Activated CD8-positive, alpha-beta T cell treated with anti-CD3 and anti-CD28 coated beads for 36 hours (primary cell): ENCODE measurements at regions not wholly inside any gene's neighbourhood (a gene's known extent, or its start where the extent isn't known, plus 50 kb on each side); places are given as distances from the start of the nearest gene placed in this dataset.

Experiments
- ATAC-seq: fragments of 200-7000 bp; cut with Tn5 transposase; one replicate; pipeline ENCODE4 v1.10.0; 2021; ENCODE audit warnings: mild to moderate bottlenecking, moderate library complexity
- CTCF ChIA-PET: fragments of 350-600 bp; sonication (Branson Sonifier 250); formaldehyde crosslinking; loops from one replicate; lab custom pipeline; 2021; ENCODE audit warnings: antibody characterized with exemption; lab: Charles Lee
- POLR2A ChIA-PET: fragments of 350-600 bp; sonication (Branson Sonifier 250); formaldehyde crosslinking; loops from one replicate; lab custom pipeline; 2021; ENCODE audit warnings: antibody characterized with exemption; lab: Charles Lee
- DNase-seq: peaks from one replicate; pipeline ENCODE4 v3.0.0-alpha.2; 2020
- H3K27ac Mint-ChIP-seq: one replicate; pipeline ENCODE4 v1.8.0; 2021; ENCODE audit warnings: mild to moderate bottlenecking, mixed read lengths
- H3K27me3 Mint-ChIP-seq: one replicate; pipeline ENCODE4 v1.8.0; 2021; ENCODE audit warnings: mixed read lengths
- H3K36me3 Mint-ChIP-seq: one replicate; pipeline ENCODE4 v1.8.0; 2021; ENCODE audit warnings: low read depth, mixed read lengths
- H3K4me1 Mint-ChIP-seq: one replicate; pipeline ENCODE4 v1.8.0; 2021; ENCODE audit warnings: low read depth, mixed read lengths
- H3K4me3 Mint-ChIP-seq: one replicate; pipeline ENCODE4 v1.8.0; 2021; ENCODE audit warnings: mild to moderate bottlenecking, moderate library complexity, mixed read lengths
- H3K9me3 Mint-ChIP-seq: one replicate; pipeline ENCODE4 v1.8.0; 2021; ENCODE audit warnings: mixed read lengths
- intact Hi-C: fragments of 100-400 bp; cut with micrococcal nuclease; formaldehyde crosslinking; loops from one replicate; pipeline ENCODE4 v1.10.0; 2022
- TF ChIP-seq, protein P1 (sequence below): fragments of 200-600 bp; IDR thresholded peaks from one replicate; pipeline ENCODE4 v1.8.0; 2022; ENCODE audit warnings: antibody characterized with exemption, mild to moderate bottlenecking

DNA sequence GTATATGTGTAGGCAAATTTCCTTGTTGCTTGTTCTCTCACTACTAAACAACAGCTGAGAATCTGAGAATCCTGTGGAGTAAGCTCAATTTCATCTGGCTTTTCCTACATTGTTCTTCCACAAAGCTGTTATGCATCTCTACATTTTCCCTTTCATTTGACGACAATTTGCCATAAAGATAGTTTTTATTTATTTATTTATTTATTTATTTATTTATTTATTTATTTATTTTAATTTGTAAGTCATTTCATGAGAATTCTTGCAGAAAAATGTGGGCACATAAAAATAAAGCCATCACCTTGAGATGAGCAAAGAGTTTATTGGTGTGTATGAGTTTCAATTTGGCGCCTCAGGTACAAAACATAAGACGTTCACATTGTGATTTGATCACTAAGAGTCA lies 545.9 kb upstream of the SEL1L start:
- Mint-ChIP-seq H3K9me3 (peaks cover 3% of the 10 kb centered on the region), H3K27ac (no peak overlapping the region), H3K4me1 (no peaks in the 10 kb centered on the region), H3K4me3 (no peak overlapping the region), H3K27me3 (no peaks in the 10 kb centered on the region), H3K36me3 (no peaks in the 10 kb centered on the region)
- intact Hi-C loops = no loop called here
- no peak for DNase-seq
- ChIA-PET CTCF (no interaction called here), POLR2A (no interaction called here)
- TF ChIP-seq, protein P1, sequence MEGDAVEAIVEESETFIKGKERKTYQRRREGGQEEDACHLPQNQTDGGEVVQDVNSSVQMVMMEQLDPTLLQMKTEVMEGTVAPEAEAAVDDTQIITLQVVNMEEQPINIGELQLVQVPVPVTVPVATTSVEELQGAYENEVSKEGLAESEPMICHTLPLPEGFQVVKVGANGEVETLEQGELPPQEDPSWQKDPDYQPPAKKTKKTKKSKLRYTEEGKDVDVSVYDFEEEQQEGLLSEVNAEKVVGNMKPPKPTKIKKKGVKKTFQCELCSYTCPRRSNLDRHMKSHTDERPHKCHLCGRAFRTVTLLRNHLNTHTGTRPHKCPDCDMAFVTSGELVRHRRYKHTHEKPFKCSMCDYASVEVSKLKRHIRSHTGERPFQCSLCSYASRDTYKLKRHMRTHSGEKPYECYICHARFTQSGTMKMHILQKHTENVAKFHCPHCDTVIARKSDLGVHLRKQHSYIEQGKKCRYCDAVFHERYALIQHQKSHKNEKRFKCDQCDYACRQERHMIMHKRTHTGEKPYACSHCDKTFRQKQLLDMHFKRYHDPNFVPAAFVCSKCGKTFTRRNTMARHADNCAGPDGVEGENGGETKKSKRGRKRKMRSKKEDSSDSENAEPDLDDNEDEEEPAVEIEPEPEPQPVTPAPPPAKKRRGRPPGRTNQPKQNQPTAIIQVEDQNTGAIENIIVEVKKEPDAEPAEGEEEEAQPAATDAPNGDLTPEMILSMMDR = no peak
- ATAC-seq = no peak

DNA sequence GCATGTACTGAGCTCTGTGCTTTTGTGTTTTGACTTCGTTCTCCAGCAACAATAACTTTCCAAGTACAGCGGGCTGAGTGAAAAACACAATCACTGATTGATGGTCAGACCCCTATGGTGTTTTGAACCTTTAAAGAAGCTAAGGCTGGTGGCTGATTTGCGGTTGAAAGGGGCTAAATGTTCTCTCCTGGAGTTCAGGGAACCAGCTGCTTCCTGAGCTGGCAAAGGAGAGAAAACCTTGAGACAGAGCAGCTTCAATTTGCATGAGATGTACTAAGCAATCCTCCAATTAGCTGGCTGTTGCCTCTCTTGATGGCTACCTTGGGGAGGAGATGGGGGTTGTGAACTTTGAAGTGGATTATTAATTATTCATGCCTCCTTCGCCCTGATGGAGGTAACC lies 546.7 kb upstream of the SEL1L start:
- CTCF ChIA-PET = interaction anchor here (0.6 kb wide), 1 partner anchor 372 kb away, joined by 4 read pairs; no protein-coding TSS in a partner anchor
- POLR2A ChIA-PET = no interaction called here
- no peaks in the 10 kb centered on the region for H3K4me1 Mint-ChIP-seq
- no peak overlapping the region for H3K4me3 Mint-ChIP-seq
- ATAC-seq (no peak), DNase-seq (no peak)
- intact Hi-C loops = no loop called here
- H3K36me3 Mint-ChIP-seq = no peaks in the 10 kb centered on the region
- H3K9me3 Mint-ChIP-seq = peaks cover 3% of the 10 kb centered on the region
- H3K27me3 Mint-ChIP-seq = no peaks in the 10 kb centered on the region
- H3K27ac Mint-ChIP-seq = no peak overlapping the region
- TF ChIP-seq, protein P1 = no peak

DNA sequence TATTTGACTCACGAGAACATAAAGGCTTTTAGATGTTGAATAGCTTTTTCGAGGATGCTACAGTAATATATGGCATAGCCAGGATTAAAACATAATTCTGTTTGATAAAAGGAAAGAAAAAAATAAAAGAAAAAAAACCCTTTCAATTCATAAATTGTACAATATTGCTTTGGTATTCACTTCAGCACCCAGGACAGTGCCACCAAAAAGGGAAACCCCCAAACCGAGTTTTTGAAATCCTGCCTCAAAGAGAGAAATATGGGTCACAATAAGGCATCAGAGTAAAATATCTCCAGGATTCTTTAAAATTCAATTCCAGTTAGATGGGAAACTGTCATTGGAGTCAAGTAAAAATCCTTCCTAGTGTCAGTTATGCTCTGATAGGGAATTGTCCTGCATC lies 551.2 kb upstream of the SEL1L start:
- peaks cover 3% of the 10 kb centered on the region for H3K9me3 Mint-ChIP-seq
- TF ChIP-seq, protein P1 = no peak
- H3K36me3 Mint-ChIP-seq = no peaks in the 10 kb centered on the region
- H3K4me3 Mint-ChIP-seq = no peak overlapping the region
- H3K27me3 Mint-ChIP-seq = no peaks in the 10 kb centered on the region
- ChIA-PET POLR2A (no interaction called here), CTCF (no interaction called here)
- intact Hi-C loops = no loop called here
- ATAC-seq = no peak
- H3K27ac Mint-ChIP-seq = no peak overlapping the region
- no peaks in the 10 kb centered on the region for H3K4me1 Mint-ChIP-seq
- DNase-seq = no peak

DNA sequence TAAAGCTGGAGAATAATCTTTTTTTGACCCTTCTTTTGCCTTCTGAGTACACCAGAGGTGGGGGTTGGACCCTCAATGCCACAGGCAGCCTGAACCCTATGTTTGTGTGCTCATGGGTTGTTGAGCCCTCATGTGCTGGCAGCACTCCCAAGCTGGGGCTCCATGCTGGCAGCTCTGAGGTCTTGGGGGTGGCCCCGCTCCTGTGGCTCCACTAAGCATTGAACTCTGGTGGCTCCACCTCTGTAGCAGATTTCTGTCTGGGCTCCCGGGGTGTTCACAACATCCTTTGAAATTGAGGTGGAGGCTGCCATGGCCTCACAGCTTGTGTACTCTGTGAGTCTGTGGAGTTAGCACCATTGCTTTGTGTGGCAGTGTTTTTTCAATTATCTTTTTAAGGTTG lies 557.4 kb upstream of the SEL1L start:
- intact Hi-C loops = no loop called here
- Mint-ChIP-seq H3K36me3 (no peaks in the 10 kb centered on the region), H3K9me3 (no peaks in the 10 kb centered on the region), H3K4me1 (no peaks in the 10 kb centered on the region), H3K27me3 (no peaks in the 10 kb centered on the region), H3K4me3 (no peak overlapping the region), H3K27ac (no peak overlapping the region)
- DNase-seq (no peak), ATAC-seq (no peak)
- TF ChIP-seq, protein P1 = no peak
- ChIA-PET POLR2A (no interaction called here), CTCF (no interaction called here)

DNA sequence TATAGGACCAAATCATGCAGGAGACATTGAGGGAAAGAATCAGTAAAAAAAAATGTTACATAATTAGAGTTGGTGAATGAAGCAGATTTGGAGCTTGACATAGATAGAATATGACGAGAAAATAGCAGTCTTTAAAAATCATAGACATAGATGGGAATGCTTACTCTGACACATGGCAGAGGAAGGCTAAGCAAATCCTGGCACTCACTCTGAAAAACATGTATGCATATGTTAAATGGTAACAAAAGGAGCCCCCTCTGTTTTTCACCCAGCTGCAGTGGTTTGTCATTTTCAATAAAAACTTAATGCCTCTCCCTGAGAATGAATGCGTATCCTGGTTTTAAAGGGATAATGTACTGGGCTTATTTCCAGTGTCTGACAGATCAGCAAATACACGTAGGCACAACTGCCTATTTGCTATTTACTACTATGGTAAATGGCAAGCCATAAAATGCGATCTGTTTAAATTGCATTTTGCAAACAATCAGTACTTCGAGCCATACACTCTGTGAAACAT lies 561.2 kb upstream of the SEL1L start:
- DNase-seq (no peak), ATAC-seq (no peak)
- Mint-ChIP-seq H3K27me3 (no peaks in the 10 kb centered on the region), H3K36me3 (no peaks in the 10 kb centered on the region), H3K9me3 (peaks cover 2% of the 10 kb centered on the region), H3K27ac (no peak overlapping the region), H3K4me1 (no peaks in the 10 kb centered on the region), H3K4me3 (no peak overlapping the region)
- POLR2A ChIA-PET = interaction anchor here (0.6 kb wide), 1 partner anchor 38 kb away, joined by 3 read pairs; no protein-coding TSS in a partner anchor
- CTCF ChIA-PET = no interaction called here
- TF ChIP-seq, protein P1 = no peak
- intact Hi-C loops = no loop called here
